C4-2B (cell line): ENCODE measurements at regions not wholly inside any gene's neighbourhood (a gene's known extent, or its start where the extent isn't known, plus 50 kb on each side); places are given as distances from the start of the nearest gene placed in this dataset.

Source experiments
- CTCF ChIP-seq: fragments of 450-650 bp; conservative IDR thresholded peaks from 2 replicates; pipeline ENCODE4 v1.5.1; 2017; ENCODE audit warnings: mild to moderate bottlenecking
- ZFX ChIP-seq: fragments of 450-650 bp; IDR thresholded peaks from 2 replicates; pipeline ENCODE4 v1.6.1; 2017

GRCh38 chr7:124426621-124427020, 339.0 kb downstream of the GPR37 start:
- TF ChIP-seq CTCF, result no peak
- no peak for TF ChIP-seq ZFX
